ENCODE measurements at regions not wholly inside any gene's neighbourhood (a gene's known extent, or its start where the extent isn't known, plus 50 kb on each side); places are given as distances from the start of the nearest gene placed in this dataset.
"Not testable (repeated sequence)": the region's sequence is repeated elsewhere in the genome, so short reads cannot be mapped to it uniquely, and the experiment has no call there.

- no peak for DNase-seq
Observed at GRCh38 chr3:25169151-25169550, 258.9 kb upstream of the RARB start.

GRCh38 chr3:25170021-25170420 is 258.0 kb upstream of the RARB start:
- no peak for DNase-seq

- DNase-seq, result no peak
Observed at GRCh38 chr3:25171118-25171807, 256.8 kb upstream of the RARB start.

DNA sequence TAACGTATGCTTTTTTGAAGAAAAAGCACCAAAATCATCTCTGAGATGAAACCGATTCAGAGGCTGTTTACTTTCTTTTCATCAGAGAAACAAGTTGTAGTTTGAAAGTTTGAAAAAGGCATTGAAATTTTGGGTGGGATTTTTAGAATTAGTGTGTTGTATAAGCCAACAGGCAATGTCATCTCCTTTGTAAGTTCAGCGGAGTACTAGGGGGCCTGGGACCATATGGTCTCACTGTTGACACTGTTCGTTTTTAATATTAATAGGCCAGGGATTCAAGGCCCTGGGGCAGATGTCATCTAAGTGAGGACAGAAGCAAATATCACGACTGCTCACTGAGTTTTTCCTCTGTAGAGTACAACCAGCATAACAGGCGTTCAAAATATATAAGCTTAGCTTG is 256.2 kb upstream of the RARB start:
- DNase-seq, result no peak

GRCh38 chr3:25173606-25174005 is 254.5 kb upstream of the RARB start:
- DNase-seq, result no peak

GRCh38 chr3:25174251-25174650 is 253.8 kb upstream of the RARB start:
- DNase-seq, result no peak

GRCh38 chr3:25177041-25177440 is 251.0 kb upstream of the RARB start:
- no peak for DNase-seq

GRCh38 chr3:25178672-25179071 is 249.4 kb upstream of the RARB start:
- no peak for DNase-seq

- no peak for DNase-seq
Observed at GRCh38 chr3:25181096-25181495, 247.0 kb upstream of the RARB start.

GRCh38 chr3:25182794-25183193 is 245.3 kb upstream of the RARB start:
- DNase-seq, result no peak

DNA sequence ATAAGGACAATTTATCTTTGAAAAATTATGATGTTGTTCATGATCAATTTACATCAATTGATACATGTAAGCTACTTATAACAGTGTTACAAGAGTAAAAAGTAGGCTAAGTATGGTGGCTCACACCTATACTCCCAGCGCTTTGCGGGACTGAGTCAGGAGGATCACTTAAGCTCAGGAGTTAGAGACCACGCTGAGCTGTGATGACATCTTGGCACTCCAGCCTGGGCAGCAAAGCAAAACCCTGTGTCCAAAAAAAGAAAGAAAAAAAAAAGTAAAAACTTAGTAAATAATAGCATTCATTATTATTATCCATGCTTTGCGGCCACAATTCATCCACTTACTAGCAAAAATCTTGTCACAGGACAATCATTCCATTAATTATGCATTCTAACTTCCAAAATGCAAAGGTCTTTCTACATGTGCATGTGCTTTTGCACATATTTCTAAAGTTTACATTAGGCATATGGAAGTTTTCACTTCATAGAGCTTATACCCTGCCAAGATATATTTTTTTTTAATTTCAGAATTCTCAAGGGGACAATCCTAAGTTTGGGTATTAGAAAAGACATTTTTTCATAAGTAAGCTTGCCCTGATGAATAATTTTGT is 243.3 kb upstream of the RARB start:
- DNase-seq, result no peak

- DNase-seq, result no peak
Observed at GRCh38 chr3:25191673-25192072, 236.4 kb upstream of the RARB start.

GRCh38 chr3:25199567-25199966 is 228.5 kb upstream of the RARB start:
- DNase-seq, result not testable (repeated sequence)

- no peak for DNase-seq
Observed at GRCh38 chr3:25212736-25213135, 215.3 kb upstream of the RARB start.

GRCh38 chr3:25214034-25214433 is 214.0 kb upstream of the RARB start:
- DNase-seq, result no peak

DNA sequence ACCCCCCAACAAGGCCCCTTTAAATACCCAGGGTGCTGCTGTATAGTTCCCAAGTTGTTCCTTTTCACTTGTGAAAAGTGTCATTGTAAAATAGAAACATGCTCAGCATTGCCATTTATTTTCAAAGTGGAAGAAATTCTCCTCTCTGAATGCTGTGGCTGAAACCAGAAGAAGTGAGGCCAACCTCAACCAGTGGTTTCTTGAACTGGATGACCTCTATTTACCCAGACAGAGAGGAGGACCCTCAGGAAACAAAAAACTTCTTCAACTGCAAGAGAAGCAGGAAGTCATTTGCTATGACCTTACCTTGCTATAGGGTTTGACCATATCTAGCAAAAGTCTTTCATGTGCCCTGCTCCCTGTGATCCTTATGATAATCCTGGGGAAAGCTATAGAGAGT is 209.7 kb upstream of the RARB start:
- DNase-seq, result no peak

DNA sequence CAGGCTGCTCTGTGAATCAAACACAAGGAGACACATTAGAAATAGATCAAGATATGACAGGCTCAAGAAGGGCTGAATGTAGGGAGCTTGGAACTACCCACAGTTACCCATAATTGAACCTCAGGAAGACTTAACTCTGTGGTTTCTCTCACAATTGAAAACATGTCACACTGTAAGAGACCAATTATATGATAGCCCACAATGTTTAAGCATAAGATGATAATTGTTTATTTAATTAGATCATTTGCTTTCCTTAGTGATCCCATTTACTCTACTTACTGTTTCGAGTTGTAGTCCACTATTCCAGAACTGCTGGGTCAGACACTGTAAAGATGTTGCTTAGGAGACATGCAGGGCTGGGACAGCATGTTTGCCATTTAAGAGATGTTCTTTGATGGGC is 201.3 kb upstream of the RARB start:
- no peak for DNase-seq

GRCh38 chr3:25229586-25229985 is 198.5 kb upstream of the RARB start:
- no peak for DNase-seq

GRCh38 chr3:25235031-25235430 is 193.0 kb upstream of the RARB start:
- DNase-seq, result no peak

DNA sequence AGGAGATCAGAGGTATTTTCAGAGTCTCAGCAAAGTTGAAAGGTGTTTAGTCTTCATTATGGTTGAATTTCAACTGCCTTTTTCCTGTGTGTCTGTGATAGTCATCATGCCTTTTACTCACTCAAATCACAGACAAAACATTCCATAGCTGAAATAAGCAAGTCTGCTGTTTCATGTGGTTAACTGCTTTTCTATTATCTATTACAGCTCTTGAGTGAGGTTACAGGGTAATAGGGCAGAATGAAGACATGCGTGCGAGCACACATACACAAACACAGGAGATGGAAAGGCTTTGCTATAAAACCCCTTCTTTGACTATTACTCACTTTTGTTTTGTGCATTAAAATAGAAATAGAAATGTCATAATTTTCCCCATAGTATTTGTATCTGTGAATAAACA is 192.6 kb upstream of the RARB start:
- no peak for DNase-seq

DNA sequence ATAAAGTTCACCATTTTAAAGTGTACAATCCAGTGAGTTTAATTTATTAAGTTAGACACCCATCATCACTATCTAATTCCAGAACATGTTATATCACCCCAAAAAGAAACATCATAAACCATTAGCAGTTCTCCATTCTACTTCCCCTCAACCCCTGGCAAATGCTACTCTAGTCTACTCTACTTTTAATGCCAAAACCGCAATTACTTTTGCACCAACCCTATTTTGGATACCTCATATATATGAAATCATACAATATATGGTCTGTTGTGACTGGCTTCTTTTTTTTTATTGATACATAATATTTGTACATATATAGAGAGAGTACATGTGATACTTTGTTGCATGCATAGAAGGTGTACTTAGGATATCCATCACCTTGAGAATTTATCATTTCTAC is 190.5 kb upstream of the RARB start:
- no peak for DNase-seq

DNA sequence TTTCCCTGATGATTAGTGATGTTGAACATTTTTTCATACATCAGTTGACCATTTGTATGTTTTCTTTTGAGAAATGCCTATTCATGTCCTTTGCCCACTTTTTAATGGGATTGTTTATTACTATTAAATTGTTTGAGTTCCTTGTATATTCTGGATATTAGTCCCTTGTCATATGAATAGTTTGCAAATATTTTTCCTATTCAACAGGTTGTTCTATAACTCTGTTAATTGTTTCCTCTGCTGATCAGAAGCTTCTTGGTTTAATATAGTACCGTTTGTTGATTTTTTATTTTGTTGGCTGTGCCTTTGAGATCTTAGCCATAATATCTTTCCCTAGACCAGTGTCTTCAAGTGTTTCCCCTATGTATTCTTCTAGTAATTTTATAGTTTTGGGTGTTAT is 189.0 kb upstream of the RARB start:
- DNase-seq, result no peak

DNA sequence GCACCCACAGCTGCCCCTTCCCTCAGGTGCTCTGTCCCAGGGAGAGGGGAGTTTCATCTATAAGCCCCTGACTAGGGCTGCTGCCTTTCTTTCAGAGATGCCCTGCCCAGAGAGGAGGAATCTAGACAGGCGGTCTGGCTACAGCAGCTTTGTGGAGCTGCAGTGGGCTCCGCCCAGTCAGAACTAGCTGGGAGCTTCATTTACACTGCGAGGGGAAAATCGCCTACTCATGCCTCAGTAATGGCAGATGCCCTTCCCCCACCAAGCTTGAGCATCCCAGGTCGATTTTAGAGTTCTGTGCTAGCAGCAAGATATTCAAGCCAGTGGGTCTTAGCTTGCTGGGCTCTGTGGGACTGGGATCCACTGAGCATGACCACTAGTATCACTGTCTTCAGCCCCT is 181.2 kb upstream of the RARB start:
- DNase-seq, result no peak

GRCh38 chr3:25252291-25252690 is 175.8 kb upstream of the RARB start:
- no peak for DNase-seq

DNA sequence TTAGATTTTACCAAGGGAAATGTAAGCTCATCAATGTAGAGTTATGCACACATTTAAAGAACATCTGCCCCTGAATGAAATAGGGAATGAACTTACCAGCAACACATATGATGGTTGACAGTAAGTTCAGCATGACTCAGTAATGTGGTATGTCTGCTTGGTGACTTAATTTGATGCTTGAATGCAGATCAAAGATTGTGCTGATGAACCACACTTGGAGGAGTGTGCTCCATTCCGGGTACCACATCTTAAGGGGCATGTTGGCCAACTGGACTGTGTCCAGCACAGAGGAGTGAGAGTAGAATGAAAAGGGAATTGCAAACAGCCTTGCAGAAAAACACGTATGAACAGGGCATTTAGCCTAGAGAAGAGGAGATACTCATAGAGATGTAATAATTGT is 171.0 kb upstream of the RARB start:
- DNase-seq, result no peak

Measured in CD4-positive, alpha-beta T cell treated with Interferon gamma for 1 hour (primary cell).